ENCODE measurements at regions not wholly inside any gene's neighbourhood (a gene's known extent, or its start where the extent isn't known, plus 50 kb on each side); places are given as distances from the start of the nearest gene placed in this dataset.

GRCh38 chr9:81369121-81369520 lies 320.2 kb downstream of the TLE1 start (continued):
- TF ChIP-seq ZNF592 (IDR thresholded peaks at IDR 0.05) = no peak
- TF ChIP-seq ASH2L (IDR thresholded peaks at IDR 0.05; ENCODE audit: borderline replicate concordance, low read depth) = no peak
- TF ChIP-seq CUX1 (IDR thresholded peaks at IDR 0.05; ENCODE audit: insufficient replicate concordance, low read depth, low read length) = no peak
- TF ChIP-seq TCF12 (IDR thresholded peaks at IDR 0.05; ENCODE audit: low read depth, low read length) = no peak

All from GM12878 (cell line).